CD4-positive, alpha-beta T cell treated with Interferon alpha-2 for 1 hour (primary cell): ENCODE measurements at regions not wholly inside any gene's neighbourhood (a gene's known extent, or its start where the extent isn't known, plus 50 kb on each side); places are given as distances from the start of the nearest gene placed in this dataset.

Experiments
- DNase-seq, 2 donors: peaks; one replicate each; pipeline ENCODE4 v3.0.0-alpha.2; 2020 to 2022

- DNase-seq, result no peak
Observed at GRCh38 chr5:8740595-8740994, 805.3 kb downstream of the SEMA5A start.

GRCh38 chr5:8749556-8749955 lies 796.3 kb downstream of the SEMA5A start:
- DNase-seq, result no peak

DNA sequence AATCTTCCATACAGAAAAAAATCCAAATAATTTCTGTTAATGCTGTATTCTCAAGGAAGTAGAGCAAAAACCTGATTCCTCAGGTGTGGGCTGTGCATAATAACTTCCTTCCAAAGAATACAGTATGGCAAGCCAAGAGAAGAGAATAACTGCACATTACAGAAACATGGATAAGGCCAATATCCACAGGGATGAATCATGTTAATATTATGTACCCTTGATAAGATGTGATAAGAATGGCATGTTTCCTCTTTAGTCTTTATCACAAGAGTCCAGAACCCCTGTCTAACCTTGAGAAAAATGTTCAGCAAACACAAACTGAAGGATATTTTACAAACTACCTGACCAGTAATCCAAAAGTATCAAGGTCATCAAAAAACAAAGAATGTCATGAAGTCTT lies 795.8 kb downstream of the SEMA5A start:
- DNase-seq, result no peak

DNA sequence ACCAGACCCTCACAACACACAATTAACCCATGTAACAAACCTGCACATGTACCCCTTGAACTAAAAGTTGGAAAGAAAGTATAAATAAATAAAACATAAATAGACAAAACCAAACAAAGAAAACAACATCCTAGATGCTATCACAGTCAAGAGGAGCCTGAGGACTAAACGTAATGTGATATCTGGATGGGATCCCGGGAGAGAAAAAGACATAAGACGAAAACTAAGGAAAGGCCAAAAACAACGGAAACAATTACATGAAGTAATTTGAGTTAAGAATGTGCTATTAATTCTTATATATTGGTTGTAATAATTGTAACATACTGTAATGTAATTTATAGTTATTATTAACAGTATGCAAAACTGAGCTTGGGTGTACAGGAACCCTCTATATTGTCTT lies 793.9 kb downstream of the SEMA5A start:
- DNase-seq, result no peak

- DNase-seq, result no peak
Observed at GRCh38 chr5:8752595-8752994, 793.3 kb downstream of the SEMA5A start.

DNA sequence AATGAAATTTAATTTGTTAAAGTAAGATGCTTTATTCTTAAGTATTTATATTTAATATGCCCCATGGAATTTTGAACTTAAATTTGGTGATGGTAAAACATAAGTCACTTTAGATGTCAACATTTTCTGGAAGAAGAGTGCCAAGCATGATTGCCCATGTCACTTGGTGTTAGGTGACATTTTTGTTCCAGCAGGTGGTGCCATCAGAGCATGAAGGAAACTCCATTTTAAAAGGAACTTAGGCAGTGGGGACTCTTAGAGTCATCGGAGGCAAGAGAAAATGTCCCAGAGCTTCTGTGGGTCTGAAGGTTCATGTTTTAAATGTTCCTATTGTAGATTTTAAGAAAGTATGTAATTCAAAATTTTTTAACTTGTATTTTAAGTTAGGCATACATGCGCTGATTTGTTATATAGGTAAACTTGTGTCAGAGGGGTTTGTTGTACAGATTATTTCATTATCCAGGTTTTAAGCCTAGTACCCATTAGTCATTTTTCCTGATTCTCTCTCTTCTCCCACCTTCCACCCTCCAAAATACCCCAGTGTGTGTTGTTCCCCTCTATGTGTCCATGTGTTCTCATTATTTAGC lies 789.3 kb downstream of the SEMA5A start:
- no peak for DNase-seq

DNA sequence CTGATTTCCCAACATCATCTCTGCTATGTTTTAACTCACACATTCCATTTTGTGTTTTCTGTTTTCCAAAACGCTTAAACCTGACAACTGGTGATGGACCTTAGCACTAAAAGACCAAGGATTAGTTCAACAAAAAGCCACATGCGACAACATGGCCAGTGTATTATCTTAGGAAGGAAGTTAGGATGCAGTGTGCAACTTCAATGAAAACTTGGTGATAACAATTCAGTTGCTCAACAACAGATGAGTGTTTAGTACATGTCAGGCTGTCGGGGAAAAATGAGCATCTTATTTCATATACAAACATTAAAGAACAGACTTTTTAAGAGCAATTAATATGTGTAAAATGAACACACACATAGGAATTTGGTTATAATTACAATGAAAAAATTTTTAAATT lies 780.0 kb downstream of the SEMA5A start:
- DNase-seq, result no peak

DNA sequence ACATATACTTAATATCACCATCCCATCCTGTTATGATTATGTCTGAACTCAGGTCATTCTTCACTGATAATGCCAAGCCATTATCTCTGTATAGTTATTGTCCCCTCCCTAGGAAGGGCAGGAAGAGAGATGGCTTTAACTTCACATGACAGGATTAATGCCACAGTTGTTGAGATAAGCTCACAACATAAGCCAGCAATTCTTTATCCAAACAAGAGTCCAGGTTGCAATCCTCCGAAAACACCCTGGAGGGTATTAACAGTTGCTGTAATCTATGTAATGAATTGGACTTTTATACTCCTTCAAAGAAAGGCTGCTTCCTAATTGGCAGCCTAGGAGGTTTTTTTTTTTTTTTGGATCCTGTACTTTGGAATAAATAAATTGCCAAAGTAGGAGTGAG lies 779.4 kb downstream of the SEMA5A start:
- no peak for DNase-seq

DNA sequence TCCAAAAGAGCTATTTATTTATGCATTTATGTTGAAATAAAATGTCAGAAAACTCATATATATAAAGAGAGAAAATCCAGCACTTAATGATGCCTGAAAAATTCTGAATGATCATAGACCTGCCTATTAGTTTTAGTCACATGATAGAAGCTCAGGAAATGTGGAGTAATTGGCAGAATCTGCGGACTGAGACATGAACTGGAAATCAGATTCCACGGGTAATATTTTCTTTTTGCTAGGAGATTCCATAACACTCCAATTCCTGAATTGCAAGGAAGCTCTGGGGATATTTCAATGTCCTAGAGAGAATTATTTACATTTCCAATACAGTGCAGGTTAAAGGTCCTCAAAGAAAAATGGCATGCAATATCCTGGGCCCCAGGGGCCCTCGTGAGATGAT lies 778.8 kb downstream of the SEMA5A start:
- no peak for DNase-seq

DNA sequence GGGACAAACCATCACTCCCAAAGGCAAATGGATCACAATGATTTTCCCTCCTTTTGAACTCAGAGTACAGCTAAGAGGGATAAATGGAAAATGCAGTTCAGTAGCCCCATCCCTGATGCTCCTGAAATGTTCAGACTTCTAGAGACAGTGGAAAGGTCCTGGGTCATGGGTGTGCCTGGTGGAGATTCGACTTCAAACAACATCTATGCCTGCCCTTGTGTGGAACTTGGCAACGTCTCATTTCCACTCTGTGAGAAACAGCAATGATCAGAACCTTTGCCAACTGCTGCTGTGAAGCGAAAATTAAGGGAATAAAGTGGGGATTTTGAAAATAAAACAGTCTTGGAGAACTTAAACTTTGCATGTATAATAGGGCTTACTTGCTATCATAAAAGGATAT lies 778.1 kb downstream of the SEMA5A start:
- no peak for DNase-seq

- no peak for DNase-seq
Observed at GRCh38 chr5:8769631-8770030, 776.2 kb downstream of the SEMA5A start.

GRCh38 chr5:8770431-8770830 lies 775.4 kb downstream of the SEMA5A start:
- no peak for DNase-seq

- DNase-seq, result no peak
Observed at GRCh38 chr5:8773046-8773615, 772.7 kb downstream of the SEMA5A start.

DNA sequence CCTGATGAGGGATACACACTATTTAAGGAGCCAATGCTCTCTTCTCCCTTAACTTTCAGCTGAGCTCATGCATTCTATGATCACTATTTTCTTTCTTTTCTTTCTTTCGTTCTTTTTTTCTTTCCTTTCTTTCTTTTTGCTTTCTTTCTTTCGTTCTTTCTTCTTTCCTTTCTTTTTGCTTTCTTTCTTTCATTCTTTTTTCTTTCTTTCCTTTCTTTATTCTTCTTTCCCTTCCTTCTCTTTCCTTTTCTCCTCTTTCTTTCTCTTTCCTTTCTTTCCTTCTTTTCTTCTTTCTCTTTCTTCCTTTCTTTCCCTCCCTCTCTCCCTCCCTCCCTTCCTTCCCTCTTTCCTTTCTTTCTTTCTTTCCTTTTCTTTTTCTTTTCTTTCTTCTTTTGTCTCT lies 761.2 kb downstream of the SEMA5A start:
- no peak for DNase-seq

DNA sequence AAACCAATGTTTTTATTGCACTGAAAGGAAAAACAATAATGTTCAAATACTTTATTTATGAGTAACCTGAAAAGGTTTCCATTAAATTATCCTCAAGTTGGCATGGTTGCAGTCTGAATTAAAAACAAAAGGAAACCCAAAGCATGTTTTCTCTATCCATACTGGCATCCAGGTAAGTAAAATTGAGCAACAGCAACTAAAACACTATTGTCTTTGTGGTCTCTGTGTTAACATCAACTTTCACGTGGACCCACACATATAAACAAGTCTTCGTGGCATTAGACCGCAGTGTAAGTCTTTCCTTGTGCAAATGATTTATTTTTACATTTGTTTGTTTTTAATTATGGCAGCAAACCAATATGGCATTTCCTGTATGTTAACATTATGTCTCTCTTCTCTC lies 757.6 kb downstream of the SEMA5A start:
- DNase-seq, result no peak

GRCh38 chr5:8805653-8806052 lies 740.2 kb downstream of the SEMA5A start:
- DNase-seq, result no peak

- DNase-seq, result no peak
Observed at GRCh38 chr5:8807636-8808035, 738.2 kb downstream of the SEMA5A start.

DNA sequence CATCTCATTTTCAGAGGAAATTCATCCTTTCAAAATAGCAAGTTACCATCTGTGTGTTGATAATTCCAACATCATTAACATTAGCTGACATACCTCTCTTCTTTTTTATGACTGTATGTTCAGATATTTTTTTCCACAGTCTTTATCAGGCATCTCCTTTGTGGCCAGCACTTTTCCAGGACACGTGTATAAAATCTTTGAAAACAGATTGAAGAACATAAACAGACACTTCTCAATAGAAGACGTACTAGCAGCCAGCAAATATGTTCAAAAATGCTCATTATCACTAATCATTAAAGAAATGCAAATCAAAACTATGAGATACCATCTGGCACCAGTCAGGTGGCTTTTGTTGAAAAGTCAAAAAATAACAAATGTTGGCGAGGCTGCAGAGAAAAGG lies 734.3 kb downstream of the SEMA5A start:
- no peak for DNase-seq

GRCh38 chr5:8813180-8813579 lies 732.7 kb downstream of the SEMA5A start:
- no peak for DNase-seq

- DNase-seq, result no peak
Observed at GRCh38 chr5:8814105-8814504, 731.8 kb downstream of the SEMA5A start.

DNA sequence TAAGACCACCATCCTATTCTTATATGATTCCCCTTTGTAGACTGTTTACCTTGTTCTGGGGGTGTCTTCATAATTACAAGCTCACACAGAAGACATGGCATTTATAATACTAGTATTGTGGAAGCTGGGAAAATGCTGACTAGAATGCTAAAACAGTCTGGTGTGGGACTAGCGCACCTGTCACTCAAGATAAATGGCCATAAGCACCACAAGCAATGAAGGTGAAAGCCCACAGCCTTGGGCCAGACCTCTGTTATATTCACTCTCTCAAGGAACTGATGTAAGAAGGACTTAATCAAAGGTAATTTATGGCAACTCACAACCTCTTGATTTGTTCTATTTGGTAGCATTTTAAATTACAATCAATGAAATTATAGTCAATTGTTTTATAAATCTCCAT lies 721.5 kb downstream of the SEMA5A start:
- no peak for DNase-seq

- no peak for DNase-seq
Observed at GRCh38 chr5:8825139-8825757, 720.6 kb downstream of the SEMA5A start.

DNA sequence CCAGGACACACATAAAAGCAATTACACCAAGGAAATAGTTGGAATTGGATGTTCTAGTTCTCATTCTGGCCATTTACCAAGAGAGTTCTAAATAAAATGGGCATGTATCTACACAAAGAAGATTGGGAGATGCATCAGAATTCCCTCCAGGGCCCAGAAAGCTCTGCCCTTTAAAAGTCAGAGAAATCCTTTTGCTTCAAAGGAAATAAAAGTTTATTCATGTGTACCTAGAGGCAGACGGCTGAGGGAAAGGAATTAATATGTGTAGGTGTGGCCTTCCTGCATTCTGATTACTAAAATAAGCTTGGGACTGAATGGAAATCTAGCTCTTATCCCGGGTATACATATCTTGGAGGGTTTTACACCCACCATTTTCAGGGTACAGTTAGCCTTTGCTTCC lies 719.4 kb downstream of the SEMA5A start:
- no peak for DNase-seq

DNA sequence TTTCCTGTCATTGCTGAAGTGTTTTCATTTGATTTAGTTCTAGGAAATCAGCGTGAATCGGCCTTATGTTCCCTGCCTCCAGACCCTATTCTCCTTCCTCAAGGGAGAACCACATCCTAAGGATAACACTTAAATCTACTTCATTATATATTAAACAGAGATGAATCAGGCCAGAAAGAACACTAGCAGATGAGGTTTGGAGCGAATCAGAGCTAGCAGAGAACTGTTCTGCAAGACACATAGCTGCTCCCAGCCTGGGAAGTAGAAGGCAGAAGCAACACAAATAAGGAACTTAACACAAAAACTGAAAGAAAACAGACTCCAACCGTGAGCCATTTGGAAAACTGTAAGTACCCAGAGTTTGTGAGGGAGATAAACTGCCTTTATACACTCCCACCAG lies 718.2 kb downstream of the SEMA5A start:
- DNase-seq, result no peak
